ENCODE measurements at regions not wholly inside any gene's neighbourhood (a gene's known extent, or its start where the extent isn't known, plus 50 kb on each side); places are given as distances from the start of the nearest gene placed in this dataset.

GRCh38 chr13:23983671-23984070 is 86.4 kb upstream of the C1QTNF9B start:
- TF ChIP-seq RFX5 (IDR thresholded peaks at IDR 0.05) = no peak
- no peak for TF ChIP-seq CTCF (IDR thresholded peaks at IDR 0.05)
- no peak for TF ChIP-seq ELK1 (IDR thresholded peaks at IDR 0.05; ENCODE audit: low read depth, low read length)
- TF ChIP-seq JUNB (IDR thresholded peaks at IDR 0.05) = no peak
- TF ChIP-seq RAD21 (conservative IDR thresholded peaks at IDR 0.05 in 1 of 2, IDR thresholded peaks at IDR 0.05 in 1 of 2) = no peak
- TF ChIP-seq HOXA7 (CRISPR knock-in tag; IDR thresholded peaks at IDR 0.05) = no peak
